Mucosa of gallbladder (tissue), 1 donor: ENCODE measurements at regions not wholly inside any gene's neighbourhood (a gene's known extent, or its start where the extent isn't known, plus 50 kb on each side); places are given as distances from the start of the nearest gene placed in this dataset.
"Not testable (repeated sequence)": the region's sequence is repeated elsewhere in the genome, so short reads cannot be mapped to it uniquely, and the experiment has no call there.

Source experiments
- DNase-seq: peaks from one replicate; pipeline ENCODE4 v3.0.0-alpha.2; 2020; ENCODE audit warnings: low spot score
- donor health status: DM: no; HTN: no; CAD: no.

GRCh38 chr3:145417678-145418077, 743.3 kb downstream of the PLOD2 start:
- no peak for DNase-seq

GRCh38 chr3:145422556-145422955, 738.4 kb downstream of the PLOD2 start:
- DNase-seq, result no peak

- DNase-seq, result no peak
Measured at GRCh38 chr3:145427355-145427754, 733.6 kb downstream of the PLOD2 start.

- no peak for DNase-seq
Measured at GRCh38 chr3:145429546-145429945, 731.4 kb downstream of the PLOD2 start.

GRCh38 chr3:145448436-145448835, 712.5 kb downstream of the PLOD2 start:
- no peak for DNase-seq

- no peak for DNase-seq
Measured at GRCh38 chr3:145450018-145450682, 710.8 kb downstream of the PLOD2 start.

GRCh38 chr3:145457825-145458552, 703.0 kb downstream of the PLOD2 start:
- no peak for DNase-seq

GRCh38 chr3:145459681-145460080, 701.3 kb downstream of the PLOD2 start:
- not testable (repeated sequence) for DNase-seq

GRCh38 chr3:145471976-145472375, 689.0 kb downstream of the PLOD2 start:
- DNase-seq, result no peak

- not testable (repeated sequence) for DNase-seq
Measured at GRCh38 chr3:145482735-145483134, 678.2 kb downstream of the PLOD2 start.

- DNase-seq, result no peak
Measured at GRCh38 chr3:145483992-145484391, 677.0 kb downstream of the PLOD2 start.

GRCh38 chr3:145489011-145489410, 672.0 kb downstream of the PLOD2 start:
- DNase-seq, result no peak

- no peak for DNase-seq
Measured at GRCh38 chr3:145490088-145491048, 670.6 kb downstream of the PLOD2 start.

- DNase-seq, result no peak
Measured at GRCh38 chr3:145492456-145492855, 668.5 kb downstream of the PLOD2 start.

- not testable (repeated sequence) for DNase-seq
Measured at GRCh38 chr3:145517416-145517815, 643.6 kb downstream of the PLOD2 start.

- DNase-seq, result peak; percentile 43
Measured at GRCh38 chr3:145518639-145519038, 642.3 kb downstream of the PLOD2 start.

- DNase-seq, result no peak
Measured at GRCh38 chr3:145519398-145520047, 641.5 kb downstream of the PLOD2 start.

- no peak for DNase-seq
Measured at GRCh38 chr3:145522179-145522578, 638.8 kb downstream of the PLOD2 start.

- DNase-seq, result no peak
Measured at GRCh38 chr3:145522893-145523651, 637.9 kb downstream of the PLOD2 start.

- DNase-seq, result no peak
Measured at GRCh38 chr3:145531548-145531947, 629.4 kb downstream of the PLOD2 start.

GRCh38 chr3:145533696-145534095, 627.3 kb downstream of the PLOD2 start:
- DNase-seq, result no peak
